Smooth muscle cell (in vitro differentiated cells): ENCODE measurements at regions not wholly inside any gene's neighbourhood (a gene's known extent, or its start where the extent isn't known, plus 50 kb on each side); places are given as distances from the start of the nearest gene placed in this dataset.

Experiments used
- DNase-seq: peaks from one replicate; lab custom pipeline; 2025; ENCODE audit not compliant: unreplicated experiment; lab: John Stamatoyannopoulos, UW
- H2AFZ ChIP-seq: fragments of 200-600 bp; sonication (generic); 2 replicates; pipeline ENCODE4 v1.6.0; 2016; ENCODE audit warnings: antibody characterized with exemption, low read depth, mild to moderate bottlenecking
- H3F3A ChIP-seq: fragments of 200-600 bp; sonication (generic); 2 replicates; pipeline ENCODE4 v1.6.0; 2017; ENCODE audit warnings: antibody characterized with exemption, low read depth
- H3K27ac ChIP-seq: fragments of 200-600 bp; sonication (generic); 2 replicates; pipeline ENCODE4 v1.5.1; 2016; ENCODE audit warnings: low read depth, mild to moderate bottlenecking
- H3K27me3 ChIP-seq: fragments of 200-600 bp; sonication (generic); 2 replicates; pipeline ENCODE4 v1.6.1; 2016; ENCODE audit warnings: low read depth, mild to moderate bottlenecking
- H3K36me3 ChIP-seq: fragments of 200-600 bp; sonication (generic); 2 replicates; pipeline ENCODE4 v1.5.1; 2016; ENCODE audit warnings: low read depth
- H3K4me1 ChIP-seq: fragments of 200-600 bp; sonication (generic); 2 replicates; pipeline ENCODE4 v1.5.1; 2016; ENCODE audit warnings: low read depth
- H3K4me2 ChIP-seq: fragments of 200-600 bp; sonication (generic); 2 replicates; pipeline ENCODE4 v1.6.0; 2016; ENCODE audit warnings: mild to moderate bottlenecking
- H3K4me3 ChIP-seq: fragments of 200-600 bp; sonication (generic); 2 replicates; pipeline ENCODE4 v1.5.1; 2016; ENCODE audit warnings: mild to moderate bottlenecking
- H3K79me2 ChIP-seq: fragments of 200-600 bp; sonication (generic); 2 replicates; pipeline ENCODE4 v1.6.0; 2016; ENCODE audit warnings: low read depth, mild to moderate bottlenecking
- H3K9ac ChIP-seq: fragments of 200-600 bp; sonication (generic); 2 replicates; pipeline ENCODE4 v1.6.0; 2016; ENCODE audit warnings: low read depth
- H3K9me3 ChIP-seq: fragments of 200-600 bp; sonication (generic); replicated peaks from 2 replicates; pipeline ENCODE4 v1.5.1; 2016; ENCODE audit warnings: low read depth
- H4K20me1 ChIP-seq: fragments of 200-600 bp; sonication (generic); 2 replicates; pipeline ENCODE4 v1.6.0; 2016; ENCODE audit warnings: low read depth
- CTCF ChIP-seq: fragments of 200-600 bp; sonication (generic); IDR thresholded peaks from 2 replicates; pipeline ENCODE4 v1.5.1; 2017; ENCODE audit warnings: borderline replicate concordance, mild to moderate bottlenecking, antibody characterized with exemption; ENCODE audit not compliant: insufficient read depth, poor library complexity, severe bottlenecking
- WGBS: methylation state at CpG from one replicate; pipeline ENCODE4 v1.1.7; 2016; ENCODE audit warnings: low lambda C conversion rate; 5-methylcytosine and 5-hydroxymethylcytosine counted together

- Histone ChIP-seq H3K4me2 (no peak overlapping the region), H3K27ac (no peak overlapping the region), H3K36me3 (no peaks in the 10 kb centered on the region), H3K9ac (no peak overlapping the region), H3K9me3 (no peaks in the 10 kb centered on the region), H4K20me1 (no peaks in the 10 kb centered on the region), H2AFZ (no peak overlapping the region), H3K4me1 (no peaks in the 10 kb centered on the region), H3K79me2 (no peaks in the 10 kb centered on the region), H3K4me3 (no peak overlapping the region), H3K27me3 (peaks cover 14% of the 10 kb centered on the region), H3F3A (no peaks in the 10 kb centered on the region)
- DNase-seq: no peak
- WGBS: 64% methylated on average over 4 of the region's 4 CpGs
- no peak for TF ChIP-seq CTCF
These were observed 113.7 kb upstream of the LSM6 start for GRCh38 chr4:146061610-146062334.

GRCh38 chr4:146059865-146060264 is 115.7 kb upstream of the LSM6 start:
- no peak overlapping the region for H3K4me2 ChIP-seq
- no peaks in the 10 kb centered on the region for H4K20me1 ChIP-seq
- DNase-seq: no peak
- H3K4me3 ChIP-seq: no peak overlapping the region
- H3K79me2 ChIP-seq: no peaks in the 10 kb centered on the region
- no peak for TF ChIP-seq CTCF
- 84% methylated on average over 3 of the region's 3 CpGs for WGBS
- H3K9me3 ChIP-seq: no peaks in the 10 kb centered on the region
- H3K27me3 ChIP-seq: peaks cover 19% of the 10 kb centered on the region
- H3K9ac ChIP-seq: no peak overlapping the region
- H3K27ac ChIP-seq: no peak overlapping the region
- H3K36me3 ChIP-seq: no peaks in the 10 kb centered on the region
- H2AFZ ChIP-seq: no peak overlapping the region
- H3K4me1 ChIP-seq: no peaks in the 10 kb centered on the region
- no peaks in the 10 kb centered on the region for H3F3A ChIP-seq

GRCh38 chr4:146059151-146059550 is 116.4 kb upstream of the LSM6 start:
- no peak overlapping the region for H3K4me2 ChIP-seq
- H3K4me3 ChIP-seq: no peak overlapping the region
- no peaks in the 10 kb centered on the region for H3F3A ChIP-seq
- no peaks in the 10 kb centered on the region for H3K9me3 ChIP-seq
- no peaks in the 10 kb centered on the region for H4K20me1 ChIP-seq
- H3K36me3 ChIP-seq: no peaks in the 10 kb centered on the region
- no peak overlapping the region for H2AFZ ChIP-seq
- no peak for TF ChIP-seq CTCF
- no peak overlapping the region for H3K9ac ChIP-seq
- DNase-seq: no peak
- peaks cover 19% of the 10 kb centered on the region for H3K27me3 ChIP-seq
- no peaks in the 10 kb centered on the region for H3K79me2 ChIP-seq
- no peak overlapping the region for H3K27ac ChIP-seq
- H3K4me1 ChIP-seq: no peaks in the 10 kb centered on the region
- 100% methylated on average over 1 of the region's 1 CpG for WGBS

GRCh38 chr4:146058531-146058930 is 117.0 kb upstream of the LSM6 start:
- Histone ChIP-seq H3K79me2 (no peaks in the 10 kb centered on the region), H3K27me3 (peaks cover 19% of the 10 kb centered on the region), H3K4me1 (no peaks in the 10 kb centered on the region), H3K36me3 (no peaks in the 10 kb centered on the region), H3K27ac (no peak overlapping the region), H3K9ac (no peak overlapping the region), H2AFZ (no peak overlapping the region), H3K4me2 (no peak overlapping the region), H3K4me3 (no peak overlapping the region), H3K9me3 (no peaks in the 10 kb centered on the region), H3F3A (no peaks in the 10 kb centered on the region), H4K20me1 (no peaks in the 10 kb centered on the region)
- TF ChIP-seq CTCF: no peak
- DNase-seq: no peak
- WGBS: 84% methylated on average over 1 of the region's 1 CpG
